Activated gamma-delta T cell treated with anti-CD3 and anti-CD28 coated beads, Interleukin-2, amount 50 U/mL, for 16 hours (primary cell): ENCODE measurements at regions not wholly inside any gene's neighbourhood (a gene's known extent, or its start where the extent isn't known, plus 50 kb on each side); places are given as distances from the start of the nearest gene placed in this dataset.
"Not testable (repeated sequence)": the region's sequence is repeated elsewhere in the genome, so short reads cannot be mapped to it uniquely, and the experiment has no call there.

Experiments used
- DNase-seq: peaks from one replicate; pipeline ENCODE4 v3.0.0-alpha.2; 2020; ENCODE audit warnings: low read depth

GRCh38 chr3:30439451-30440053, 166.8 kb upstream of the TGFBR2 start:
- no peak for DNase-seq

DNA sequence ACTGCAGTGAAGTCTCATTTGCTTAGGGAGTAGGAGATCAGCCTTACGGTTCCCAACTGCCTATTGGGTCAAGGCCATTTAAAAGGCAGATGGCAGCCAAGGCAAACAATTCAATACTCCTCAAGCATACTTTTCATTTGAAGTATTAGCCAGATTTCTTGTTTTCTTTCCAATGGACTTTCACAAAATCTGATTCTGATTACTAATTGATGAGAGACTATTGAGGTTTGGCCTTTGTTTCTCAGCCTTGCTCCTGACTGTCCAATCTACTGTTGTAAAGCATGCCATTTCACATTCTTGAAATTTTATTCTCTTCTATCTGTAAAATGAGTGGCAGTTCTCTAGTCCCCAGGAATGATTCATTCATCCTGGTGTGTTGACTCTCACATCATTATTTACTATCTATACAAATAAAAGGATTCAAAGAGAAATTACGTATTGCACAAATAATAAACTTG, 166.2 kb upstream of the TGFBR2 start:
- no peak for DNase-seq

DNA sequence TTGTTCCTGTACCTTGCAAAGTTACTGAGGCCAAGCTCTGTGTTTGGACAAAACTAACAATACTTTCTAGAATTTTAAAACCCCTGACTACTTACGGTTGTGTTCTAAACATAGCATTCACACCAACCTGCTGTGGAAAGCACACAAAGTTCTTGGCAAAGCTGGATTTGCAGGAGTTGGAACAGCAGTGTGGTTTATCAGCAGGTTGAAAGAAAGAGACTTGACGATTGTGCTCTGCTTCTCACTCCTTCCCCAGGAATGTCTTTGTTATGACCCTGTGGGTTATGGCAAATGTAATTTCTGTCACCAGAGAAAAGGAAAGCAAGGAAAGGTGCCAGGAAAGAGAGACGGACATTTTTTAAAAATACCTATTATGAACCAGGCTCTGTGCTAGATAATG, 165.5 kb upstream of the TGFBR2 start:
- no peak for DNase-seq

- DNase-seq: no peak
Measured at GRCh38 chr3:30443756-30444673, 162.4 kb upstream of the TGFBR2 start.

DNA sequence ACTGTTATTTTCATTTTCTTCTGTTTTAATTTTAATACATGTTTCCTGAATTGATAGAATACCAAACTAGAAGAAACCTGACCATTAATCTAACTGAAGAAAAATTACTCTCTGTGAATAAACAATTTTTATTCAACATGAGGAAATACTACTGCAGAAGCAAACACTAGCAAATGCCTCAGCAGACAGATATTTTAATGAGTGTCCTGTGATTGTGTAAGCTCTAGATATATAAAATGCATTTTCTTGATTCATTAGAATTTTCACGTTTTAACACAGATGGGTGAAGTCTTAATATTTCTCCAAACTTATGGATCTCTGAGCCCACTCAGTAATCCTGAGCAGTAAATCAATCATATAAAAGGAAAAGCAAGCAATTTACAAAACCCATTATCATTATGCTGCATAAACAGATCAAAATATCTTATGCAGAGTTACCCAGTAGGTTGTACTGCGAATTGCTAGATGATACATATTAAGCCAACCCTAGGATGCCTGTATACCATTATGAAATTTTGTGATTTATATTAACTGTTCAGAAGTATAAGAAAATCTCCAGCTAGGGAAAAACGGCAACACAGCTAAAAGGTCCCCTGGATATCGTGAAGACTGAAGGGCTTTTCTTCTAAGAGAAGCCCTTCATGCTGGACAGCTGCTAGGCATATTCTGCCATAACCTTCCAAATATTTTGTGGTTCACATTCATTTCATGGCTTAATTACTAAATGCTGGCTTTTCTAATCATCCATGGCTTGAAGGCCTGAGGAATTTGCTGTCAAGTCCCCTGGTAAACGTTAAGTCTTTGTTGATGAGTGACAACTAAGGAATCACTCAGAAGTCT, 157.7 kb upstream of the TGFBR2 start:
- no peak for DNase-seq

DNA sequence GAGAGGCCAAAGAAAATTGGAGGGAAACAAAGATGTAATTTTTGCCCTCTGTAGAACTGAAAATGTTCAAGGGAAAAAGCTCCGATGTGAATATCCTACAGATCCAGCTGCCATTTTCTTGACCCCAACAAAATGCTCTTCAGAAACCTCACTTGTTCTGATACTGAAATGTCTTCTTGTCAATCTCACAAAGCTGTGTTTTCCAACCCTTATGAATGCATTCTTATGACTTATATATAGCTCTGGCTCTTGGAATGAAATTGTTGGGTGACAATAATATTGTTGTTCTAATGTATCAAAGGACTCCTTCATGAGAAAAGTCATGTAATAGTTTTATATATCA, 157.1 kb upstream of the TGFBR2 start:
- DNase-seq: no peak

- no peak for DNase-seq
Measured at GRCh38 chr3:30452446-30452845, 154.0 kb upstream of the TGFBR2 start.

DNA sequence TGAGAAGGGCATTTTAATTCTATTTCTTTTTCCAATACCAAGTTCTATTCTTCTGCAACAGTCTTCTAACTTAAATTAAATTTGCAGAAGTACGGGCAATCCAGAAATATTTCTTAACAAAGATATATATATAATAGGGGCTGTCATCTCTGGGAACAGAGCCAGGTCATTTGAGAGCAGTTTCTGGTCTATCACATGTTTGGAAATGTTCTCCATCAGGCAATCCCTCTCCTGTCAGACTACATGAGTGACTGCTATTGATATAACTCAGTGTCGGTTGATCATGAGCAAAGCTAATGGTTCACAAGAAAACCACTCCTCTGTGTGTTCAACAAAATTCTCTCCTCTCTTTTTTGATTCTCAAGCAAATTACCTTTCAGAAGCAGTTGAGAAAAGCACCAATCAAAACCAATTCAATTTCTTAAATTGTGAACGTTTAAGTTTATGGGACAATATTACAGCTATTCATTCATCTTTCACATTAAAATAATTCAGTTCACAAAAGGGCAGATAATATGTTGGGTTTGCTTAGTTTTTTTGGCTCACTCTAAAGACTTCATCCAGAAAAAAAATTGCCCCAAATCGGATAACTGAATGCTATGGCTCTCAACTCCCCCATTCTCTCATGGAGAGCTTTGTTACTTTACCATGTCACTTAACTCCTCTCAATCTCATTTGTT, 152.9 kb upstream of the TGFBR2 start:
- DNase-seq: no peak

DNA sequence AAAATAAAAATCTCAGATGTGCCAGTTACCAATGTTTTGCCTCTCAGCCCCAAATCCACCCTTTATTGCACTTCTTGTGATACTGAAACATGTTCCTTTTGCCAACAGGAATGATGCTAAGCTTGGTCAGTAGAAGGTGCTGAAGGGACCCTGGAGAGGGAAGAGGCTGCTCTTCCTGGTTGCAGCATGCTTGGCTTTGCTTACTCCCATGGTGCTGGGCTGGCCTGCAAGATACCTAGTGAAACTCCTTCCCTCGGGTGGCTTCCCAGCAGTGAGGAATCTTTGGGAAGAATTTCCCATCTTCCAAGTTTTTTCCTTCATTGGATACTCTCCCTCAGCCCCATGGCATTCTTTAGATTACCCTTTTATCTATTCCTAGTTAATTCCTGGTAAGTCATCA, 151.8 kb upstream of the TGFBR2 start:
- no peak for DNase-seq

DNA sequence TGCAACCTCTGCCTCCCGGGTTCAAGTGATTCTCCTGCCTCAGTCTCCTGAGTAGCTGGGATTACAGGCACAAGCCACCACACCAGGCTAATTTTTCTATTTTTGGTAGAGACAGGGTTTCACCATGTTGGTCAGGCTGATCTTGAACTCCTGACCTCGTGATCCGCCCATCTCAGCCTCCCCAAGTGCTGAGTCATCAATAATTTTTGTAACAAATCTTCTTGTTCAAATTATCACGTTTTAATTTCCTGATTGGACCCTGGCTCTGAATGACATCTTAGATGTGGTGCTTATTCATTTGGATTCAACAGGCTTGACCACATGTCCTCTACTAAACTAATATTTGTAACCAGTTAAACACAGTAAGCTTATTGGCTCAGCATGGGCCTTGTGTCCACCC, 151.3 kb upstream of the TGFBR2 start:
- not testable (repeated sequence) for DNase-seq

DNA sequence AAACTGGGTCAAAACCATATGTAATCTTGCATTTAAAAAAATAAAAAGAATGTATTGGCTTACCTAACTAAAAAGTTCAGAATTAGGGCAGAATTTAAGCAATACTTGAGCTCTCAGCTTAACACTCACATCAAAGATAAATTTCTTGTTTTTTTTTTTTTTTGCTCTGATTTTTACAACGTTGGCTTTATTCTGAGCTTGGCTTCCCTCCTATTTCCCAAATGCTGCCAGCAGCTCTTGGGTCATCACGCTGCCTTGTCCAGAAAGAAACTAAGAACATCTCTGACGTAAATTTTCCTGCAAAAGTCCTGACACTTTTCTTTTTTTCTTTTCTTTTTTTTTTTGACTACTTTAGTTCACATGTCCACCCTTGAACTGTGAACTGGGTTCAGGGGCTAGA, 150.6 kb upstream of the TGFBR2 start:
- DNase-seq: no peak

GRCh38 chr3:30456264-30456663, 150.1 kb upstream of the TGFBR2 start:
- no peak for DNase-seq

GRCh38 chr3:30457081-30457480, 149.3 kb upstream of the TGFBR2 start:
- no peak for DNase-seq

- DNase-seq: no peak
Measured at GRCh38 chr3:30457726-30458125, 148.7 kb upstream of the TGFBR2 start.

- no peak for DNase-seq
Measured at GRCh38 chr3:30458376-30459171, 147.8 kb upstream of the TGFBR2 start.

DNA sequence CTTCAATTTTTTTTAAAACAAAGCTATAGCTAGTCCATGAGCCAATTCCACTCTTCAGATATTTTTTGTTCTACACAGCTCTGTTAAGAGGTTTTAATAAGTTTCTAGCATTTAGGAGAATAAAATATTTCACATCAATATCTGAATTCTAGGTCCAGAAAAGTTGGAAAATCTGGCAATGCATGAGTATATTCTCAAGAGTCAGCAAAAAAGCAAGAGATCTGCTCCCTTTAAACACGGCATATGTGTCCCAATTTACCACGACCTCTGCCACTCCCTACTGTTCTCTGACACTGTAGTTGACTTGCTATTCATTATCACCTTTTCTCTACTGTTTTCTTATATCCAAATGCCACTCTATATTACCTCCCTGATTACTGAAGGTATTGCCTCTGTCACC, 145.1 kb upstream of the TGFBR2 start:
- no peak for DNase-seq

DNA sequence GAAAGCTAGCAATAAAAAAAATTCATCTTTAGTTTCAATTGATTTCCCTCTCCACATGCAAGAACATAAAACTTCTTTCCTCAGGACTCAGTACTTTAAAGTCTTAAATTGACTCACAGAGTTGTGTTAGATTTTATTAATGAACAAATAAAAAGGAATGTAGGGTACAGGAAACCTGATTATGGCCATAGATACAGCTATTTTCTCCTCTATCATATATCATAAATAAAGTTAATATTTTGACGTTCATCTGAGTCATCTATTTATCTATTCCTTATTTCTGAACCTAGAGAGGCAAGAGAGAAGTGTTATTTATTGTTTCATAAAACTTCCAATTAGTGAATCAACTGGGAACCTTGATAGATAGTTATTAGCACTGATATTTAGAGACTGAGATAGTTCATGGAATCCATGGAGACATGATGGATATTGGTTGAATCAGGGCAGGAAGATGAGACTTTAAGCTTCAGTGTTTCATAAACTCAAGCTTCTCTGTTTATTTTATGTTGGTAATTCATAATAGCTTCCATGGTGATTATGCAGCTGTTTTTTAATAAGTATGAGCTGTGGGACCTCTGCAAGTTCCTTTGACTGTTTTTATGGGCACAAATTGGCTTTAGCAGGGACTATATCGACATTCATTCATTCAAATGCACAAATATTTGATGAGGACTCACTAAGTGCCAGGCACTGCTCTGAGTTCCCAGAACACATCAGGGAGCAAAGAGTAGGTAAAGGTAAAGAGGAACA, 143.5 kb upstream of the TGFBR2 start:
- DNase-seq: no peak

DNA sequence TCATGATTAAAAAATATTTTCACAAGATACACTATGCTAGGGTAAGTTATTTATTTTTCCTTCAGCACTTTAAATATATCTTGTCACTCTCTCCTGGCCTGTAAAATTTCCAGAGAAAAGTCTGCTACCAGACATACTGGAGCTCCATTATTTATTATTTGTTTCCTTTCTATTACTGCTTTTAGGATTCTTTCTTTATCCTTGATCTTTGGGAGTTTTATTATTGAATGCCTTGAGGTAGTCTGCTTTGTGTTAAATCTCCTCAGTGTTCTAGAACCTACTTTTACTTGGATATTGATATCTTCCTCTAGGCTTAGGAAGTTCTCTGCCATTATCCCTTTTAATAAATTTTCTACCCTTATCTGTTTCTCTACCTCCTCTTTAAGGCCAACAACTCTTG, 142.0 kb upstream of the TGFBR2 start:
- DNase-seq: no peak

DNA sequence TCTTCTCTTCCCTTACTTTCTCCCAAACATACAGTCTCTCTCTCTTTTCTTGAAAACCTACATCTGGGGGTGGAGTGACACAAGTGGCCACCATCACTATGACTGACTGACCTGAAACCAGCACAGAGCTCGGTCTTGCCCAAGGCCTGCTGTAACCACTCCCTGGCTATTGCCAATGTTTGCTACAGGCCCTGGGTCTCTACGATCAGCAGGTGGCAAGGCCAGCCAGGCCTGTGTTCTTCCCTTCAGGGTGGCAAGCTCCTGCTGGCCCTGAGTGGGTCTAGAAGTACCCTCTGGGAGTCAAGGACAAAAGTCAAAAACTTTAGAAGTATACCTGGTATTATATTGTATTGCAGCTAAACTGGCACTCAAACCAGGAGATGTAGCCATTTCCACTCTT, 140.9 kb upstream of the TGFBR2 start:
- no peak for DNase-seq

GRCh38 chr3:30467596-30468238, 138.7 kb upstream of the TGFBR2 start:
- DNase-seq: no peak
